Osteocyte (in vitro differentiated cells): ENCODE measurements at regions not wholly inside any gene's neighbourhood (a gene's known extent, or its start where the extent isn't known, plus 50 kb on each side); places are given as distances from the start of the nearest gene placed in this dataset.

Experiments
- DNase-seq: peaks from one replicate; pipeline ENCODE4 v3.0.0; 2021; ENCODE audit warnings: mixed read lengths; ENCODE audit not compliant: unreplicated experiment; ENCODE audit errors: extremely low spot score
- H3K27ac Mint-ChIP-seq: one replicate; pipeline ENCODE4 v1.8.0; 2021; ENCODE audit warnings: mild to moderate bottlenecking, mixed read lengths; ENCODE audit not compliant: unreplicated experiment
- H3K27me3 Mint-ChIP-seq: one replicate; pipeline ENCODE4 v1.8.0; 2021; ENCODE audit warnings: mixed read lengths; ENCODE audit not compliant: unreplicated experiment
- H3K36me3 Mint-ChIP-seq: one replicate; pipeline ENCODE4 v1.8.0; 2021; ENCODE audit warnings: mixed read lengths; ENCODE audit not compliant: unreplicated experiment
- H3K4me1 Mint-ChIP-seq: one replicate; pipeline ENCODE4 v1.8.0; 2021; ENCODE audit warnings: mixed read lengths; ENCODE audit not compliant: unreplicated experiment
- H3K4me3 Mint-ChIP-seq: one replicate; pipeline ENCODE4 v1.8.0; 2021; ENCODE audit warnings: mild to moderate bottlenecking, moderate library complexity, mixed read lengths; ENCODE audit not compliant: unreplicated experiment
- H3K9me3 Mint-ChIP-seq: one replicate; pipeline ENCODE4 v1.8.0; 2021; ENCODE audit warnings: mixed read lengths; ENCODE audit not compliant: unreplicated experiment
- CTCF ChIP-seq: fragments of 200-600 bp; sonication (generic); IDR thresholded peaks from 2 replicates; pipeline ENCODE4 v1.5.0; 2021; ENCODE audit warnings: antibody characterized with exemption, mild to moderate bottlenecking, moderate library complexity

DNA sequence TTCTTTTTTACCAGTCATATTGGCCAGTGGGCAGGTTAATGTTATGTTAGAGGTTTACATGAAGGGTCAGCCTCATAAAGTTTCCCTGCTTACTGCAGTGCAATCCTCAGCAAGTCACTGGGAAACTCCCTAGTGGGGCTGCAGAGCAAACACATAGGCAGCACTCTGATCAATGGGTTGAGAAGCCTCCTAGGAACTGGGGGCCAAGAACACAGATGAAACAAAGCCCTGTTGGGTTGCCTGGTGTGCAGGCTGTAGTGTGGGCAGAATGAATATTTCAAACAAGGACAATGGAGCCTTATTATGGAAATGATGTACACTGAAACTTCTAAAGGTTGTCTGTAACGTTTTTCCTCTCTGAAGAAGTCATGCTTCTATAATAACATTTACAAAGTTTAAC lies 431.6 kb upstream of the PTBP2 start:
- no peak for TF ChIP-seq CTCF
- DNase-seq, result no peak
- no peaks in the 10 kb centered on the region for H3K27me3 Mint-ChIP-seq
- H3K9me3 Mint-ChIP-seq, result peaks cover 31% of the 10 kb centered on the region
- no peak overlapping the region for H3K27ac Mint-ChIP-seq
- H3K4me1 Mint-ChIP-seq, result peaks cover 4% of the 10 kb centered on the region
- H3K36me3 Mint-ChIP-seq, result peaks cover 17% of the 10 kb centered on the region
- no peak overlapping the region for H3K4me3 Mint-ChIP-seq

DNA sequence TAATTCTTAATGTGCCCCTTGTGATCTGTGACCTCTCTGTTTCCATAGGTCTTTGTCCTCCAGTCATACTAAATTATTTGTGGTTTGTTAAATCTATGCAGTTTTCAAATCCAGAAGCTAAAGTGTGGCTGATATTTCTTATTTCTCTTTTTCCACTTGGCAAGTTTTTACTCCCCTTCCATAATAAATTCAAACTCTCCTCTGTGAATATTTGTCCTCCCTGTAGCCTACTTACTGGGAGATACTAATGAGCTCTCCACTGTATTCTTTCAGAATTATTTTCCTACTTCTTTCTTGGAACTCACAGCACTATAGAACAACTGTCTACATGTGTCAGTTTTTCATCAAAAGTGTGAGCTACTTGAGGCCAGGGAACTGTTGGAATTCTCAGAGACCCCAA lies 430.8 kb upstream of the PTBP2 start:
- TF ChIP-seq CTCF, result no peak
- no peak for DNase-seq
- H3K4me1 Mint-ChIP-seq, result peaks cover 4% of the 10 kb centered on the region
- H3K4me3 Mint-ChIP-seq, result no peak overlapping the region
- no peak overlapping the region for H3K27ac Mint-ChIP-seq
- H3K27me3 Mint-ChIP-seq, result no peaks in the 10 kb centered on the region
- peaks cover 15% of the 10 kb centered on the region for H3K36me3 Mint-ChIP-seq
- peaks cover 26% of the 10 kb centered on the region for H3K9me3 Mint-ChIP-seq

GRCh38 chr1:96291468-96291867 lies 430.1 kb upstream of the PTBP2 start:
- Mint-ChIP-seq H3K4me3 (no peak overlapping the region), H3K27ac (no peak overlapping the region), H3K4me1 (peaks cover 4% of the 10 kb centered on the region), H3K27me3 (no peaks in the 10 kb centered on the region), H3K9me3 (peaks cover 20% of the 10 kb centered on the region), H3K36me3 (peaks cover 9% of the 10 kb centered on the region)
- DNase-seq, result no peak
- no peak for TF ChIP-seq CTCF

DNA sequence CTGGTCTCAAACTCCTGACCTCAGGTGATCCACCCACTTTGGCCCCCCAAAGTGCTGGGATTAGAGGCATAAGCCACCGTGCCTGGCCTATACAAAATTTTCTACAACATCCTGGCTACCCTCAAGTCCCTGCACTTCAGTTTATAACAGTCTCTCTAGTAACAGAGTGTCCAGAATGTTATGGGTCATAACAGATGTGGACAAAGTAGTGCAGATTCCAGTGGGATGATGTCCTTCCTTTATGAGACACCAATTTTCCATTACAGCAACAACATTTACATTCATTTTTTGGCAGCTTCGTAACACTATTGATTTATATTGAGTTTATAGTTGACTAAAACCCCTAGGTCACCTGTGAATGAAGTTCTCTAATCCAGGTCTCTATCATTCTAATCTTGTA lies 429.4 kb upstream of the PTBP2 start:
- Mint-ChIP-seq H3K9me3 (peaks cover 16% of the 10 kb centered on the region), H3K4me1 (peaks cover 4% of the 10 kb centered on the region)

DNA sequence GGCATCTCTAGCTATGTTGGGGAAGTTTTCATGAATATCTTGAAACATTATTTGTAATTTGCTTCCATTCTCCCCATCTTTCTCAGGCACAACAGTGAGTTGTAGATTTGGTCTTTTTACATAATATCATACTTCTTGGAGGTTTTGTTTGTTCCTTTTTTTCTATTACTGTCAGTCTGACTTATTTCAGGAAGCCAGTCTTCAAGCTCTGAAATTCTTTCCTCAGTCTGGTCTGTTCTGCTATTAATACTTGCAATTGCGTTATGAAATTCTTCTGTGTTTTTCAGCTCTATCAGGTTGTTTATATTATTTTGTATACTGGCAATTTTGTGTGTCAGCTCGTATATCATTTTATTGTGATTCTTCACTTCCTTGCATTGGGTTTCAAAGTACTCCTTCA lies 424.6 kb upstream of the PTBP2 start:
- no peak for DNase-seq
- Mint-ChIP-seq H3K27me3 (no peaks in the 10 kb centered on the region), H3K4me3 (no peak overlapping the region), H3K4me1 (peaks cover 2% of the 10 kb centered on the region), H3K27ac (no peak overlapping the region), H3K9me3 (peaks cover 6% of the 10 kb centered on the region), H3K36me3 (no peaks in the 10 kb centered on the region)
- no peak for TF ChIP-seq CTCF

More for the DNA sequence above, 429.4 kb upstream of the PTBP2 start:
- Mint-ChIP-seq H3K27ac (no peak overlapping the region), H3K36me3 (peaks cover 4% of the 10 kb centered on the region), H3K4me3 (no peak overlapping the region), H3K27me3 (no peaks in the 10 kb centered on the region)
- no peak for TF ChIP-seq CTCF
- no peak for DNase-seq
